GM18511 (cell line): ENCODE measurements at regions not wholly inside any gene's neighbourhood (a gene's known extent, or its start where the extent isn't known, plus 50 kb on each side); places are given as distances from the start of the nearest gene placed in this dataset.

Source experiments
- ATAC-seq: cut with Tn5 transposase; IDR thresholded peaks from one replicate; pipeline ENCODE4 v1.9.1; 2021; ENCODE audit warnings: mild to moderate bottlenecking, moderate library complexity; ENCODE audit not compliant: unreplicated experiment

GRCh38 chr2:60106836-60107529, 446.5 kb downstream of the BCL11A start:
- ATAC-seq: no peak

- ATAC-seq: no peak
Observed at GRCh38 chr2:60105906-60106305, 447.5 kb downstream of the BCL11A start.

DNA sequence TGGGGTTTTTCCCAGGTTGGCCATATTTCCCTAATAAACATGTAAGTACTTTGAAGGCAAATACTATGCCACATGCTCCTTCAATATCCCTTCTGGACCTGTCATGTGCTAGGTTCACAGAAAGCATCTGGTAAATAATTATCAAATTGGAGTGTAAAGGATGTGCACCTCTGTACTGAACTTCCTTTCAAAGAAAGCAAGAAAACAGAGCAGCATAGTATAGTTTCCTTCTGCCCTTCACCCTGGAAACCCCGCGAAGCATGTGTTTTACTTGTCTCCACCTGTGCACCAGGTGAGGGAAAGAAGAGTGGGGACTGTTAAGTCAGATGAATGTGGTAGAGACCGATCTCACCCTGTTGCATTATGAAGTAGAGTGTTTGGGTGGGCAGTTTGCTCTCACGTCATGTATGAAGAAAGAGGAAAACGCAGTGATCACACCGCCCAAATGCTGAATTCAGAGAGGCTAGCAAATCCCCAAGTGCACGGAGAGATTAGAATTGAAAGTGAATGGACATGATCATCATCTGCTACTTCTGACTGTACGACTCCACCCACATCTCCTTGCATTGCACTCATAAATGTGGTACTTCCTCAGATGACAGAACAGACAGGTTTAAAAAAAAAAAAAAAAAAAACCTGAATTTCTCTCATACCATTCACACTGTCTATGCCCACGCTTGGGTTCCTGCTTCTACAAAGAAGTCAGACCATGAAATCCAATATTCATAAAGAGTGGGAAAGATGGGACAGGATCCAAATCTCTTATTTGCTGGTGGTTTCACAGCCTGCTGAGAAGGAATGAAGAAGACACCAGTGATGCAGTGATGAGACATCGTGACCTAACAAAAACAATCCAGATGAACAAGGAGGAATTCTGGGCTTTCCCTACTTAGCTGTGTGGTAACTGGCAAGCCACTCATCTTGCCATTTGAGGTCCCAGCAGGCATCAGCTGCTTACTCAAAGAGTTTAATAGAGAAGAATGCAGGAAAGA, 448.6 kb downstream of the BCL11A start:
- peak; percentile 71 for ATAC-seq

- no peak for ATAC-seq
Observed at GRCh38 chr2:60100034-60100433, 453.4 kb downstream of the BCL11A start.

DNA sequence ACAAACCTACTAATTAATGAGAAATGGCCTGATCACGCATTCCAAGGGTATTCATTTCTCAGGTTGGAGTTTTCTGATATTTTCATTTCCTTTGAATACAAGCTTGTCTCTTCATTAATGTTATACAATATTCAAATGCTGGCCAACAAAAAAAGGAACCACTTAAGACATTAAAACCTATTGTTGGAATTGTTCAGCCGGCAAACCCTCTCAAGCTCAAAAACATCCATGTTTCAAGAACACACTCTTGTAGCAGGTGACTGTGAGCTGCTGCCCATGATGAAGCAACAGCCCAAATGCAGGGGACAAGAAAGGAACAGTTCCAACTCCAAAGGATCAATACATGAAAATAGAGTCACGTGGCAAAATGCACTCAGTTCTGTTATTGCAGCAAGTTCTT, 454.5 kb downstream of the BCL11A start:
- no peak for ATAC-seq

DNA sequence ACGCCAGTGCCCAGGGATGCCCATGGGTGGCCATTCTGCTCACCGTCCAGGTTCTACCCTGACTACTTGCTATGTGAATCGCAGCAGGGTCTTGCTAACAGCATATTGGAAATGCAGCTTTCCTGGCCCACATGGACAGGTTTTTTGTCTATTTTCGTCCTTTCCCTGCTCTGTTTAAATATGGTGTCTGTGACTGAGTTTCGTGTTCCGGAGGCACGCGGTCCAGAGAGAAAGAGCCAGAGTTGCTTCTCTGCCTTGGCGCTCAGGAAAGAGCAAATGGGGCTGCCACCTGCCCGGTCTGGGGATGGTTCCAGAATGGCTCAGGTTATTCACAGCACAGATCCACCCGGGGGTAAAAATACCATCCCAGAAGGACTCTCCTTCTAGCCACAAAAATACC, 456.2 kb downstream of the BCL11A start:
- no peak for ATAC-seq

DNA sequence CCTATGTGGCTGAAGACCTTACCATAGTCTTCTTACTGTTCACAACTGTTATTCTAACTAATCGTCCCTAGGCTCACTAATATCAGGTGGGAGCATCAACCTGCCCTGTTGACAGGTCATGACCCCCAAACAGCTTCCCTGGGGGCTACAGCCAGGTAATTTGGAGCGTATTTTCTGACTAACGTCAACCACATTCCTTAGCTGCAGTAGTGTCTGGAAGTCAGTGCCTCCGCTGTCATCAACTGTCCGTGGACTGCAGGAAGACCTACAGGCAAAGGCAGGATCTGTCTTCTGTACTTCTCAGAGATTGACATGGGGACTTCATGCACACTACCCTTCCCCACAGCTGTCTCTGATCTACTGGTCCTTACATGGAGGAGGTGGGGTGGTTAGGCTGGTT, 456.9 kb downstream of the BCL11A start:
- ATAC-seq: no peak

GRCh38 chr2:60095903-60096302, 457.6 kb downstream of the BCL11A start:
- ATAC-seq: no peak

- no peak for ATAC-seq
Observed at GRCh38 chr2:60095202-60095815, 458.1 kb downstream of the BCL11A start.

GRCh38 chr2:60094450-60094929, 459.0 kb downstream of the BCL11A start:
- ATAC-seq: no peak

DNA sequence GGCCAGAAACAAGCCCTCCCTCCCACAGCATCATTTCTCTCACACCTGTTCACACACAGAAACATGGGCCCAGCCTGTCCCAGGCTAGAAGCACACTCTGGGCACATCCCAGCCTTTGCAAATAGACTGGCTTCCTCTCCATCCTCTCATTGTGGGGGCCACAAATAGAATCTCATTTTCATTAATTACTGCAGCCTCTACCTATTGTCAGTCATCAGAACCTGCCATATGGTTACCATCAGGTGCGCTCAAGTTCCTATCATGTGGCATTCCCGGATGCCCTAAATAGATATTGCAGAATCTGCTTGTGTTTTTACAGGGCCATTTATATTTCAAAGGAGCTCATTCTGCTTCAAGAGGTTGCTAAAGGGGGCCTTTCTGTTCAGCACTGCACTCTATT, 460.7 kb downstream of the BCL11A start:
- ATAC-seq: no peak

DNA sequence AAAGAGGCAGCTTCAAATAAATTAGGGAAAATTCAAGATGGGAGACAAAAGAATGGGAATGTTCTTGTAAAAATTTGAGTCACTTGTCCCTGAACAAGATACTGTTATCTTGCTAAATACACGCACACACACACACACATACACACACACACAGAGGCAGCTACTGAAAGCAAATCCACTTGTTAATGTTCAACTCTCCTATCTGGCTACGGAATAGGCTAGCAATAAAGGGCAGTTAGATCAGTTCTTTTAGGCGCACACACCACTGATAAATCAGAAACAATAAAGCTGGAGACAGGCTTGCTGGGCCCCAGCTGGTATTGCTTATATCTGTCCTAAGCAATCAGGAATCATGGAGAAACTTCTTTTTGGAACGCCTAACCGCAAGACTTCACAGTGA, 461.6 kb downstream of the BCL11A start:
- ATAC-seq: no peak

- ATAC-seq: no peak
Observed at GRCh38 chr2:60091266-60091665, 462.2 kb downstream of the BCL11A start.

DNA sequence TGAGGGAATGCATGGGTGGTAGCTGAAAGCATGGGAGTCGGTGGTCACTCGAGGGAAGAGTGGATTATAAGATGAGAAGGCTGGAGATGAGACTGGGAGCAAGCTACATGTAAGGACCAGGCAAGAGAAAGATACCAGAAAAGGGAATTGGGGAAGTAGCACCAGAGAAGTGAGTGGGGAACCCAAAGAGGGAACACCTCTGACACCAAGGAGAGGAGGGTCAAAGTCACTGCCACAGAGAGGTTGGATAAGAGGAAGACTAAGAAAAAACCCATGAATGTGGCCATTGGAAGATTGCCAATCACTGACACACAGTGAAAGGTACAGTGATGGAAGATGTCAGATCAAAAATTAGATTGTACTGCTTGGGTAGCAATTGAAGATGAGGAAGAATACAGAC, 473.9 kb downstream of the BCL11A start:
- ATAC-seq: no peak

GRCh38 chr2:60075048-60075447, 478.4 kb downstream of the BCL11A start:
- ATAC-seq: no peak

DNA sequence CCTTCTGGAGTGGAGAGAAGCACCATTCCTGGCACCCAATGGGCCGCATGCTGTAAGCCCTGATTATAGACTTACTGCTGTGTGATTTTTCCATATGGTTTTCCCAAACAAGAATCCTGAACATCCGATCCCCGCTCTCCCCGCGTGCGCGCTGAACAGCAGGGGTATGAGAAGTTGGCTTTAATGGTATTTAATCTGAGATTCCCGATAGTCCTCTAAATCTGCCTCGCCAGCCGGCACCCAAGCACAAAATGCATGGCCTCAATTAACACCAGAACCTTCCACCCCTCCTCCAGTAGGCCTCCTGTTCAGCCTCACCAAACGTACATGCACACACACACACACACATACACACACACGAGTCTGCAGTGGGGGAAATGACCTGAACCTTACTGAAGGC, 480.3 kb downstream of the BCL11A start:
- ATAC-seq: no peak

GRCh38 chr2:60072609-60073008, 480.8 kb downstream of the BCL11A start:
- no peak for ATAC-seq

- no peak for ATAC-seq
Observed at GRCh38 chr2:60071490-60071831, 482.0 kb downstream of the BCL11A start.

GRCh38 chr2:60070736-60071489, 482.5 kb downstream of the BCL11A start:
- no peak for ATAC-seq

GRCh38 chr2:60070196-60070595, 483.3 kb downstream of the BCL11A start:
- no peak for ATAC-seq

- ATAC-seq: no peak
Observed at GRCh38 chr2:60068755-60069154, 484.7 kb downstream of the BCL11A start.
